Adrenal gland (tissue), 5 donors: ENCODE measurements at regions not wholly inside any gene's neighbourhood (a gene's known extent, or its start where the extent isn't known, plus 50 kb on each side); places are given as distances from the start of the nearest gene placed in this dataset.
"Not testable (repeated sequence)": the region's sequence is repeated elsewhere in the genome, so short reads cannot be mapped to it uniquely, and the experiment has no call there.

Experiments used
- CTCF ChIP-seq, 6 experiments: fragments of 450-650 bp in 4 of 6; fragments of 200-600 bp in 2 of 6; sonication (generic) in 1 of 6; IDR thresholded peaks; 1 replicate in 5 of 6; 2 replicates in 1 of 6; pipeline versions ENCODE4 v1.5.1 to v1.8.0; 2016 to 2021; ENCODE audit warnings: antibody characterized with exemption in 6 of 6, mild to moderate bottlenecking in 2 of 6, moderate library complexity in 1 of 6
- POLR2A ChIP-seq, 2 donors: fragments of 450-650 bp; IDR thresholded peaks; one replicate each; pipeline ENCODE4 v1.6.1; 2017; ENCODE audit warnings: antibody characterized with exemption in 2 of 2, mild to moderate bottlenecking in 2 of 2, moderate library complexity in 1 of 2
- donor health status: DM: no; HTN: no; CAD: no.

- TF ChIP-seq CTCF, POLR2A (IDR thresholded peaks at IDR 0.05): not testable (repeated sequence)
Observed at GRCh38 chr7:65285241-65285640, 88.4 kb upstream of the ZNF92 start.
